NCI-H510A (cell line): ENCODE measurements at regions not wholly inside any gene's neighbourhood (a gene's known extent, or its start where the extent isn't known, plus 50 kb on each side); places are given as distances from the start of the nearest gene placed in this dataset.

ENCODE experiments used
- DNase-seq: peaks from one replicate; lab custom pipeline; 2025; lab: John Stamatoyannopoulos, UW

DNA sequence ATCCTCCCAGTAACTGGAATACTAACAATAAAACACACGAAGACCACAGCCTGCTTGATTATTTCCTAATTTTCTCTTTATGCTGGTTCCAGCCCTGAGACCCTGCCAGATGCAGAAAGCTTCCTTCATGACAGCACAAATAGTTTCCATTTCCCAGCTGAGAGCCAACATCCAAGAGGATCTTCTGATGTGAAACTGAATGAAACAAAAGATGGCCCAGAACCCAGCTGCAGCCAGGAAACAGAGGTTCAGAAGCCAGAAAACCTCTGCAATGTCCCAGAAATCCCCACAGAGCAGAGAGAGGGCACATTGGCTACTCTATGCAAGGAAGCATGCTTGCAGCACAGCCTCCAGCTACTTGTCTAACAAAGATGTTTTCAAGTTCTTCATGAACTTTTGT is 61.8 kb upstream of the PLEKHG1 start:
- no peak for DNase-seq

DNA sequence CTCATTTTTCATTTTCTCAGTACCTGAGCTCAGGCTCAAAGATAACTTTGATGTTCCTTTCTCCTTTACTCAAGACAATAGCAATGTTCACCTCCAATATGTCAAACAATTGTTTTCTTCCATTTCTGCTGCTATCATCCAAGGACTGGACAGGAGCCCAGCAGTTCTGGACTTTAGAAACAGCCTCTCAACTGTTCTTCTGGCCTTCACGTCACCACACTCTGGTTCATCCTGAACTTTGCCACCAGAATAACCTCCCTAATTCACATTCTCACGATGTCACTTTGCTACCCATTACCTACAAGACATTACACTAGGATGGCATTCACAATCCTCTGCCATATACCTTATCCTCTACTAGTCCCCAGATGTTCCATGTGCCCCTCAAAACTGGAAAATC is 60.6 kb upstream of the PLEKHG1 start:
- no peak for DNase-seq

DNA sequence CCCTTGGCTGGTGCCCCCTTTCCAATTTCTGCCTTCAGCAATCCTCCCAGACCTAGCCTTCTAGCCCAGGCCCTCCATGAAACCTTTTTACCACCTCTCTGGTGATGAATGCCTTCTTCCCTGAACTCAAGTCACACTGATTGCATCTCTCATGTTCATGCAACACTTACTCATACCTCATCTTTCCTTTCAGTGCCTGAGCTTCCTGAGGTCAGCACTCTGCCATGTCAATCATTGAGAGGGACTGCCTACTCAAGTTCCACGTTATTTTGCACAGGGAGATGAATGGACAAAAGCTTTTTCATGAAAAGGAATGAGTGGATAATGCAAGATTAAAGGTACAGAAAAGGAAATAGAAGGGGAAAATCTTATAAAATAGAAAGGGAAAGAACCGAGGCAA is 60.1 kb upstream of the PLEKHG1 start:
- no peak for DNase-seq

DNA sequence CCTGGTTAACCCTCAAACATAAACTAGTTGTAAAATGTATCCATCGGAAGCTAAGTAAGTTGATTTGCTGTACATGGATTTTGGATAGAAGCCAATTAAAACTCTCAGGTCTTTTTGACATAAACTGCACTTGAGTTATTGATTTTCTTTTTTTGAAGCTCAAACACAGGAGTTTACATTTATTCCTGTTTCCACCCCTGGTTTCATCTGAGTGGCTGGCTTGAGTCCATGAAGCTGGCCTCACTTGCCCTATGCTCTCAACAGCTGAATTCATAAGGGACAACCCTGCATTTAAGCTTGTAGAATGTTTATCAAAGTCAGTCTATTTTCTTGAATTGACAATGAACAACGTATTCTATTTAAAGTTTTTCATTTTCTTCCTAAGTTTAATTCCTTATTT is 58.1 kb upstream of the PLEKHG1 start:
- DNase-seq = no peak

DNA sequence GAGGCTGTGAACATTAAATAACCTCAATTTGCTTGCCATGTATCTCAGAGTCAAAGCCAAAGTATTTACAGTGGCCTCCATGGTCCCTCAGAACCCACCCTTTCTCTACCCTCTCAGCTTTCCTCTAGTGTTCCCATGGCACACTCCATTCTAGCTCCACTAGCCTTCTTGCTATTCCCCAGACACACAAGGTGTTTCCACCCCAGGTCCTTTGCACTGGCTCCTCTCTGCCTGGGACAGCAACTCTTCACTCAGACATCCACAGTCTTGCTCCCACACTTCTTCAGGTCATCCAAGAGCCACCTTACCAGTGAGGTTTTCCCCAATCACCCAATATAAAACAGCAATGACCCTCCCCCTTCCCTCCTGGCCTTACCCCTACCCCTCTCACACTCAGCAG is 56.5 kb upstream of the PLEKHG1 start:
- DNase-seq = no peak

DNA sequence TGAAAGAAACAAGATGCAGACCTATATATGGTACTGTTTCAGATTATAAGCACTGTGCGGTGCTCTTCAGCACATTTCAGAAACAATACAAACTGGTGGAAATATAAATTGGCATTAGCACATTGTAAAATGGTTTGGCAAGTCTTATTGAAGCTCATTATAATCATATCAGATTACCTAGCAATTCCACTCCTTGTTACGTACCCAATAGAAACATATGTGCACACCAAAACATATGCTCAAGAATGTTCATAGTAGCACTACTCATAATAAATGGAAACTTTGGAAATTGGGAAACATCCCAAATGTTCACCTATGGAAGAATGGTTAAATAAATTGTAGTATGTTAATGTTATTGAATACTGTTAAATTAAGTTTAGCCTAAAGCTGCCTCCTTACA is 54.9 kb upstream of the PLEKHG1 start:
- DNase-seq = no peak

DNA sequence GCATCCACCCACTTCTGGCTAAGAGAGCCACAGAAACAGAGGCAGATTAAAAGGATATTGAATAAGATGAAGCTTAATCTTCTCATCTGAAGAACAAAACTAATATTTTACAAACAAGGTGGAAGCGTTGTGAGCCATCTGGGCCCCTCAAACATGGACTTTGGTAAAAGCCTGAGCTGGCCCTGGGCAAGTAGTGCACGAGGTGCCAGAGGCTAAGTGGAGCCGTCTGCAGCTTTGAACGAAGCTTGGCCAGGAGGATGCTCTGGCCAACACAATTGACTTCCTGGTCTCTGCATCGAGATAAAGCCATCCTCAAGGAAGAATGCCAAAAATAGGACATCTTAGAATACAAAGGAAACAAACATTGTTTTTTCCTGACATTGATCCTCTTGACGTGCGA is 53.2 kb upstream of the PLEKHG1 start:
- DNase-seq = no peak

DNA sequence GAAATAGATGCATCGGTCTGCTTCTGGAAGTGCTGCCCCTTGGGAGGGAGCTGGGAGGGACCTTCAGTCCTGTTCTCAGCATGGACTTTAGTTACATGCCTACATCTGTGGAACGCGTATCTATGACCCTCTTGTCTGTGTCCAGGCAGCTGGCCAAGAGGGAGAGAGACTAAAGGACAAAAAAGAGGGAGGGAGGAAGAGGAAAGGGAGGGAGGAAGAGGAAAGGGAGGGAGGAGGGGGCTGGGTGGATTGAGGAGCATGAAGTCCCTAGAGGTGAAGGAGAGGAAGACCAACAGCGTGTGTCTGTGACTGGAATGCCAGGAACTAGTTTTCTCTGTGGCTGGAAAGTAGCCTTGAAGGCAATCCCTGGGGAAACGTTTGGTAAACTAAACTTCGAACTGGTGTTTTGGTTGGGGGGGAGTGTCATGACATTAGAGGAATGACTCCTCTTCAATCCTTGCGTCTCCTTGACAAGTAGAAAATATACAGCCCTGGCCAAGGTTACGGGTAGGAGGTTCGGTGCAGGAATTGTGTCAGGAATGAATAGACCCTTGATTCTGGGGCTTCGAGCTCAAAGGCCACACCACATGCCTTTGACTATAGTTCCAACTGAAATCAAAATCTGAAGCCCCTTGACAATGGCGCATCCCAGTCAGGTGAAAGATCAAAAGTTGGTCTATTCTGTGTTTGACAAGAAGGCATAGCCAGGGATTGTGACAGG is 52.0 kb upstream of the PLEKHG1 start:
- no peak for DNase-seq

DNA sequence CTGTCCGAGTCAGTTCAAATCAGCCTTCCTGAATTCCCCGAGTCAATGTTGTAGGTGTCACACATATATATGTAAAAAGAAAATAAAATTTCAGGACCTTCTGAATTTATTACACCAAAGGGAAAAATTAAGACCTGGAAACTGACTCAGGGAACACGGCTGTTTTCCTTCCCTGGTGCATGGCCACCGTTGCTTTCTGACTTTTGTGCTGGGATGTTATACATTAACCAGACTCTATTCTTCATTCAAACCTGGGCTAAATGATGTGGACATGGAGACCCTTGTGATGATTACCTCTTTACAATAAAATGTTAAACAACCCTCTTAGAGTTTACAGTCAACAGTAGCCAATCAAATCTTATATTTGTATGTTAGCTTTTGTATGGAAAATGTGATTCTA is 51.4 kb upstream of the PLEKHG1 start:
- DNase-seq = no peak

DNA sequence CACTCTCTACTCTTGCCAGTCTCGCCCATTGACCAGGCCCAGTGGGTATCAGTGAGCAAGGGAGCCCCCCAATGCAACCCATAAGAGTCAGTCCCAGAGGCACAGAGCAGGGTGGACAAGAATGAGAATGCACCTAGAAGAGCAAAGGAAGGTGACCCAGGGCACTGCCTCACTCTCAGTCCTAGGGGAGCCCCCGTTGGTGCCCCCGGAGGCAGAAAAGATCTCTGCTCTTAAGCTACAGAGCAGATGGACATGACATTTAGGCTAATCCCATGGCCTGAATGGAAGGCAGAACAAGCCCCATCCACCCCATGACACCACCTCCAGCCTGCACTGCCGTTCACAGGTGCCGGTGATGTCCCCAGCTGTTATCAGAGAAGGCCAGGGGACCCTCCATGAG is 50.7 kb upstream of the PLEKHG1 start:
- no peak for DNase-seq

DNA sequence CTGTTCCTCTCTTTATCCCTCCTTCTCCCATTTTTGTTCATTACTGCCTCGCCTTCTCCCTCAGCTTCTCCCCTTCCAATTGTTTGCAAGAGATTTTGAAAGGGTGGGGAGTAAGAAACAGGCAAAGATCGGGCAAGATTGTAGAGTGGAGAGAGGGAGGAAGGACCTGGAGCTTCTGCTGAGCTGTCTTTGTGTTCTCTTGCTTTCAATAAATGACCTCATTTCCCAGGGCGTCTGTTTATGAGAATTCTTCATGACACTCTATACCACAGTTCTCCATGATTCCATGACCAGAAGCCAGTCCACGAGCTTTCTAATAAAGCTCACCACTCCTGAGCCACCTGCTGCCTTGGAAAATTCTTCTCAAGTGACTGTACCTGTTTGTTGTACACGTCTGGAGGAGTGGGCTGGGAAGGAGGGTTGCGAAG is 50.0 kb upstream of the PLEKHG1 start:
- no peak for DNase-seq
